OCI-LY1 (cell line): ENCODE measurements at regions not wholly inside any gene's neighbourhood (a gene's known extent, or its start where the extent isn't known, plus 50 kb on each side); places are given as distances from the start of the nearest gene placed in this dataset.

Experiments
- H2AFZ ChIP-seq: fragments of 200-600 bp; sonication (generic), shearing (Covaris generic); 2 replicates; pipeline ENCODE4 v1.6.0; 2014; ENCODE audit warnings: antibody characterized with exemption, mild to moderate bottlenecking, low read length
- H3F3A ChIP-seq: fragments of 200-600 bp; sonication (generic), shearing (Covaris generic); 2 replicates; pipeline ENCODE4 v1.6.0; 2014; ENCODE audit warnings: mild to moderate bottlenecking, antibody characterized with exemption, low read length, moderate library complexity; ENCODE audit not compliant: insufficient read depth
- H3K27ac ChIP-seq: fragments of 200-600 bp; sonication (generic); 2 replicates; pipeline ENCODE4 v1.5.1; 2014; ENCODE audit warnings: low read length, mixed run types, mild to moderate bottlenecking, low read depth; ENCODE audit not compliant: poor library complexity, severe bottlenecking
- H3K27me3 ChIP-seq: fragments of 200-600 bp; sonication (generic); 2 replicates; pipeline ENCODE4 v1.6.0; 2014; ENCODE audit warnings: antibody characterized with exemption, mild to moderate bottlenecking, low read length, moderate library complexity; ENCODE audit not compliant: insufficient read depth
- H3K36me3 ChIP-seq: fragments of 200-600 bp; sonication (generic); 2 replicates; pipeline ENCODE4 v1.6.1; 2014; ENCODE audit warnings: mild to moderate bottlenecking, antibody characterized with exemption, low read length, moderate library complexity, mixed read lengths; ENCODE audit not compliant: insufficient read depth
- H3K4me1 ChIP-seq: fragments of 200-600 bp; sonication (generic); 2 replicates; pipeline ENCODE4 v1.5.1; 2014; ENCODE audit warnings: mild to moderate bottlenecking, low read length, moderate library complexity; ENCODE audit not compliant: insufficient read depth, severe bottlenecking
- H3K4me2 ChIP-seq: fragments of 200-600 bp; sonication (generic), shearing (Covaris generic); 2 replicates; pipeline ENCODE4 v1.6.1; 2014; ENCODE audit warnings: low read length
- H3K4me3 ChIP-seq: fragments of 200-600 bp; sonication (generic); 2 replicates; pipeline ENCODE4 v1.5.1; 2014; ENCODE audit warnings: low read length, low read depth, mild to moderate bottlenecking, mixed read lengths; ENCODE audit not compliant: poor library complexity, severe bottlenecking
- H3K79me2 ChIP-seq: fragments of 200-600 bp; shearing (Covaris generic); 2 replicates; pipeline ENCODE4 v1.6.1; 2016; ENCODE audit warnings: mixed run types, low read length, mixed read lengths; ENCODE audit not compliant: insufficient read depth
- H3K9ac ChIP-seq: fragments of 200-600 bp; sonication (generic), shearing (Covaris generic); 2 replicates; pipeline ENCODE4 v1.6.1; 2014; ENCODE audit warnings: mild to moderate bottlenecking, low read length, mixed read lengths
- H3K9me2 ChIP-seq: fragments of 200-600 bp; sonication (generic), shearing (Covaris generic); 2 replicates; pipeline ENCODE4 v1.6.1; 2014; ENCODE audit warnings: low read depth, mild to moderate bottlenecking, low read length, mixed read lengths
- H3K9me3 ChIP-seq: fragments of 200-600 bp; shearing (Covaris generic); 2 replicates; pipeline ENCODE4 v1.6.1; 2014; ENCODE audit warnings: low read length, mixed read lengths
- H4K20me1 ChIP-seq: fragments of 200-600 bp; sonication (generic), shearing (Covaris generic); 2 replicates; pipeline ENCODE4 v1.6.0; 2016; ENCODE audit warnings: mild to moderate bottlenecking, low read length; ENCODE audit not compliant: insufficient read depth
- EZH2 ChIP-seq: fragments of 200-600 bp; sonication (generic), shearing (Covaris generic); IDR thresholded peaks from 2 replicates; pipeline ENCODE4 v1.8.0; 2017; ENCODE audit warnings: borderline replicate concordance, mixed run types, mild to moderate bottlenecking, antibody characterized with exemption, low read length, moderate library complexity, mixed read lengths
- TF ChIP-seq, protein P1 (sequence below): fragments of 200-600 bp; sonication (generic), shearing (Covaris generic); IDR thresholded peaks from 2 replicates; pipeline ENCODE4 v1.5.1; 2017; ENCODE audit warnings: mild to moderate bottlenecking, antibody characterized with exemption, low read length, moderate library complexity, mixed read lengths

GRCh38 chr4:175070444-175070843, 152.3 kb downstream of the ADAM29 start:
- Histone ChIP-seq H3K36me3 (no peaks in the 10 kb centered on the region), H3K9me2 (no peaks in the 10 kb centered on the region), H3K4me2 (no peak overlapping the region), H3K27me3 (no peaks in the 10 kb centered on the region), H3F3A (no peaks in the 10 kb centered on the region), H3K79me2 (no peaks in the 10 kb centered on the region), H3K9ac (no peak overlapping the region), H4K20me1 (no peaks in the 10 kb centered on the region), H3K4me3 (no peak overlapping the region), H3K27ac (no peak overlapping the region), H3K4me1 (peaks cover 31% of the 10 kb centered on the region), H3K9me3 (0 out of 2 replicates have a peak, but pooled peaks cover 7% of the 10 kb centered on the region), H2AFZ (no peak overlapping the region)
- TF ChIP-seq, protein P1, sequence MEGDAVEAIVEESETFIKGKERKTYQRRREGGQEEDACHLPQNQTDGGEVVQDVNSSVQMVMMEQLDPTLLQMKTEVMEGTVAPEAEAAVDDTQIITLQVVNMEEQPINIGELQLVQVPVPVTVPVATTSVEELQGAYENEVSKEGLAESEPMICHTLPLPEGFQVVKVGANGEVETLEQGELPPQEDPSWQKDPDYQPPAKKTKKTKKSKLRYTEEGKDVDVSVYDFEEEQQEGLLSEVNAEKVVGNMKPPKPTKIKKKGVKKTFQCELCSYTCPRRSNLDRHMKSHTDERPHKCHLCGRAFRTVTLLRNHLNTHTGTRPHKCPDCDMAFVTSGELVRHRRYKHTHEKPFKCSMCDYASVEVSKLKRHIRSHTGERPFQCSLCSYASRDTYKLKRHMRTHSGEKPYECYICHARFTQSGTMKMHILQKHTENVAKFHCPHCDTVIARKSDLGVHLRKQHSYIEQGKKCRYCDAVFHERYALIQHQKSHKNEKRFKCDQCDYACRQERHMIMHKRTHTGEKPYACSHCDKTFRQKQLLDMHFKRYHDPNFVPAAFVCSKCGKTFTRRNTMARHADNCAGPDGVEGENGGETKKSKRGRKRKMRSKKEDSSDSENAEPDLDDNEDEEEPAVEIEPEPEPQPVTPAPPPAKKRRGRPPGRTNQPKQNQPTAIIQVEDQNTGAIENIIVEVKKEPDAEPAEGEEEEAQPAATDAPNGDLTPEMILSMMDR = no peak
- no peak for TF ChIP-seq EZH2

DNA sequence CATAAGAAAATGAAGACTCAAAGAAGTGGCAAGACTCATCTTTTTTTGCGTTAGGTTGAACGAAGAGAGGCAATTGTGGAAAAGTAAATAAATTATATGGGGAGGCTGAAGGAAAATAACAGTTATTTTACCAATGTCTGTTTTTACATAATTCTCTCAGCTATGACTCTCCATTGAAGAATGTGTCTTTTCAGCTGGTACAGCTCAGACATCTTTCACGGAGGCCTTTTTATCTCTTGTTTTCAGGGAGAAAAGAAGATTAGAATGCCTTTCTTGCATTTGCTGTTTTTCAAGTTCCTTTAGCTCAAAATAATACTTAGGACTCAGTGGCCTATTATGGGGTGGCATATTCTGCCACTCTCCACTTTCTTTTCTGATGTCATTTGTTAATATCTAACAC, 153.0 kb downstream of the ADAM29 start:
- Histone ChIP-seq H3K4me2 (no peak overlapping the region), H3K27ac (no peak overlapping the region), H3K4me3 (no peak overlapping the region), H3K79me2 (no peaks in the 10 kb centered on the region), H4K20me1 (no peaks in the 10 kb centered on the region), H3K9me3 (0 out of 2 replicates have a peak, but pooled peaks cover 7% of the 10 kb centered on the region), H3K4me1 (peaks cover 24% of the 10 kb centered on the region), H3K36me3 (no peaks in the 10 kb centered on the region), H2AFZ (no peak overlapping the region), H3K9ac (no peak overlapping the region), H3K9me2 (no peaks in the 10 kb centered on the region), H3K27me3 (no peaks in the 10 kb centered on the region), H3F3A (no peaks in the 10 kb centered on the region)
- no peak for TF ChIP-seq EZH2
- TF ChIP-seq, protein P1 = no peak

DNA sequence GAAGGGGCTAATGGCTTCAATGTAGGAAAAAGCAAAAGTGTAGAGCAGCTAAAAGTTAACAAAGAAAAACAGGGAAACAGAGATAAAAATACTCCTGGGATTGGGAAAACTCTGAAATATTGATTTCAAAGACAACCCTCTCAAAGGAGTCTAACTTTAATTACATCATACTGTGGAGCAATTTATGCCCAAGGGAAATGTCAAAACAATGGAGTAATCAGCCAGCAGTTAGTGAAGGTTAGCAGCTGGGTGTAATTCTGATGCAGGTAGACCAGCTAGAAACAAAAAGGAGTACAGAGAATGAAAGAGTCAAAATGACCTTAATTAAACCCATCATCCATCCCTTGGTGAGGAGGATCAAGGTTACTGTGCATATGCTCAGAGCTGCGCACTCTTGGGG, 169.0 kb downstream of the ADAM29 start:
- peaks cover 3% of the 10 kb centered on the region; the same call in 1 of the 2 replicates for H3K9me3 ChIP-seq
- H2AFZ ChIP-seq = peak overlapping the region; percentile 42; the same call in 1 of the 2 replicates
- H3K79me2 ChIP-seq = no peaks in the 10 kb centered on the region

More for the DNA sequence above, 169.0 kb downstream of the ADAM29 start:
- Histone ChIP-seq H3K9ac (no peak overlapping the region), H4K20me1 (no peaks in the 10 kb centered on the region), H3K27me3 (no peaks in the 10 kb centered on the region), H3K4me3 (no peak overlapping the region), H3K4me1 (no peaks in the 10 kb centered on the region), H3K4me2 (no peak overlapping the region), H3F3A (no peaks in the 10 kb centered on the region), H3K9me2 (0 out of 2 replicates have a peak, but pooled peaks cover 2% of the 10 kb centered on the region), H3K36me3 (no peaks in the 10 kb centered on the region), H3K27ac (no peak overlapping the region)
- TF ChIP-seq EZH2 = no peak
- TF ChIP-seq, protein P1 = no peak
